DND-41 (cell line): ENCODE measurements at regions not wholly inside any gene's neighbourhood (a gene's known extent, or its start where the extent isn't known, plus 50 kb on each side); places are given as distances from the start of the nearest gene placed in this dataset.

Experiments used
- ATAC-seq: fragments of 200-7000 bp; cut with Tn5 transposase; 3 replicates; pipeline ENCODE4 v1.9.1; 2021; ENCODE audit warnings: low read depth; ENCODE audit not compliant: insufficient read depth
- DNase-seq: peaks from one replicate; pipeline ENCODE4 v3.0.0-alpha.2; 2020
- H2AFZ ChIP-seq: 2 replicates; pipeline ENCODE4 v1.6.0; 2012; ENCODE audit warnings: low read depth, low read length
- H3K27ac ChIP-seq: 2 replicates; pipeline ENCODE4 v1.5.1; 2012; ENCODE audit warnings: low read length, inconsistent platforms
- H3K27me3 ChIP-seq: fragments of 200-600 bp; sonication (generic); 2 replicates; pipeline ENCODE4 v1.6.0; 2012; ENCODE audit warnings: low read length, mild to moderate bottlenecking, inconsistent platforms; ENCODE audit not compliant: insufficient read depth, poor library complexity
- H3K36me3 ChIP-seq: 2 replicates; pipeline ENCODE4 v1.5.1; 2012; ENCODE audit warnings: low read length, inconsistent platforms; ENCODE audit not compliant: insufficient read depth
- H3K4me1 ChIP-seq: 2 replicates; pipeline ENCODE4 v1.5.1; 2012; ENCODE audit warnings: mild to moderate bottlenecking, low read length; ENCODE audit not compliant: insufficient read depth
- H3K4me2 ChIP-seq: 2 replicates; pipeline ENCODE4 v1.6.0; 2012; ENCODE audit warnings: mild to moderate bottlenecking, moderate library complexity, low read length, inconsistent platforms; ENCODE audit not compliant: insufficient read depth
- H3K4me3 ChIP-seq, 2 experiments: fragments of 200-600 bp in 1 of 2; shearing (Covaris generic) in 1 of 2; 2 replicates each; pipeline ENCODE4 v1.5.1; 2012 to 2016; ENCODE audit warnings: inconsistent platforms in 2 of 2, low read length in 2 of 2, mild to moderate bottlenecking in 2 of 2, low read depth in 1 of 2, moderate library complexity in 1 of 2
- H3K79me2 ChIP-seq: 2 replicates; pipeline ENCODE4 v1.6.0; 2012; ENCODE audit warnings: low read length, inconsistent platforms; ENCODE audit not compliant: insufficient read depth
- H3K9ac ChIP-seq: 2 replicates; pipeline ENCODE4 v1.6.0; 2012; ENCODE audit warnings: low read depth, mild to moderate bottlenecking, inconsistent platforms, low read length, moderate library complexity
- H3K9me3 ChIP-seq: 2 replicates; pipeline ENCODE4 v1.5.1; 2012; ENCODE audit warnings: low read length, moderate library complexity, mild to moderate bottlenecking, inconsistent platforms; ENCODE audit not compliant: insufficient read depth, severe bottlenecking
- H4K20me1 ChIP-seq: 2 replicates; pipeline ENCODE4 v1.6.0; 2012; ENCODE audit warnings: low read length; ENCODE audit not compliant: insufficient read depth
- EZH2 ChIP-seq: IDR thresholded peaks from 3 replicates; pipeline ENCODE4 v1.6.1; 2012; ENCODE audit warnings: borderline replicate concordance, low read depth, mild to moderate bottlenecking, moderate library complexity, low read length, inconsistent platforms; ENCODE audit not compliant: severe bottlenecking
- TF ChIP-seq, protein P1 (sequence below): IDR thresholded peaks from 2 replicates; pipeline ENCODE4 v1.5.1; 2012; ENCODE audit warnings: borderline replicate concordance, low read length, moderate library complexity, mild to moderate bottlenecking; ENCODE audit not compliant: poor library complexity, severe bottlenecking; ENCODE audit errors: extremely low read depth

DNA sequence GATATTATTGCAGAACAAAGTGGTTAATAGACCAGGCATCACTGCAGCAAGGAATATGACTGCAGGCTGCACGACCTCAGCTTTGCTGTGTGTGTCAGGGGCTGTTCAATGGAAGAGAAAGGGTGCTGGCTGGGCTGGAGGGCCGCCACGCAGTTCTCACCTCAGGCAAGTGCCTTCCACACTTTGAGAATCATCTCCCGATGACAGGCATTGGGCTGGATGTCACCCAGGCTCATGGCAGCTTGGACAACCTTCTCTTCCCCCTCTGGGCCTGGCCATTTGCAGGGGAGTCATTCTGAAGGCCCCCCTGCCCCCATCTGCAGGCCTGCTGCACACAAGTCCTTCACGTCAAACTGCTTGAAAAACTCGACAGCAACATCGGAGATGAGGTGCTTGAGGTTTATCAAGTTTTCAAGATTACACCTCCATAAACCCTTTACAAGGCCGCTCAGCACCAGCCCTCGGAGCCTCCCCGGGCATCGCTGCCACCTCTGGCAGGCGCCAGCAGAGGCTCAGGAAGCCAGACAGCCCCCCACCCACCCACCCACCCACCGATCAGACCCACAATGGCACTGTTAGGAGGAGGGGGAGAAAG is 165.9 kb upstream of the GSC start:
- H3K9me3 ChIP-seq = no peaks in the 10 kb centered on the region
- H4K20me1 ChIP-seq = no peaks in the 10 kb centered on the region
- no peaks in the 10 kb centered on the region for H3K79me2 ChIP-seq
- no peak overlapping the region for H3K27ac ChIP-seq
- H3K9ac ChIP-seq = no peak overlapping the region
- peaks cover 35% of the 10 kb centered on the region for H3K4me1 ChIP-seq
- H3K4me3 ChIP-seq = no peak overlapping the region
- H3K36me3 ChIP-seq = no peaks in the 10 kb centered on the region
- no peak for DNase-seq
- no peak overlapping the region for H3K4me2 ChIP-seq
- no peak for TF ChIP-seq EZH2
- TF ChIP-seq, protein P1, sequence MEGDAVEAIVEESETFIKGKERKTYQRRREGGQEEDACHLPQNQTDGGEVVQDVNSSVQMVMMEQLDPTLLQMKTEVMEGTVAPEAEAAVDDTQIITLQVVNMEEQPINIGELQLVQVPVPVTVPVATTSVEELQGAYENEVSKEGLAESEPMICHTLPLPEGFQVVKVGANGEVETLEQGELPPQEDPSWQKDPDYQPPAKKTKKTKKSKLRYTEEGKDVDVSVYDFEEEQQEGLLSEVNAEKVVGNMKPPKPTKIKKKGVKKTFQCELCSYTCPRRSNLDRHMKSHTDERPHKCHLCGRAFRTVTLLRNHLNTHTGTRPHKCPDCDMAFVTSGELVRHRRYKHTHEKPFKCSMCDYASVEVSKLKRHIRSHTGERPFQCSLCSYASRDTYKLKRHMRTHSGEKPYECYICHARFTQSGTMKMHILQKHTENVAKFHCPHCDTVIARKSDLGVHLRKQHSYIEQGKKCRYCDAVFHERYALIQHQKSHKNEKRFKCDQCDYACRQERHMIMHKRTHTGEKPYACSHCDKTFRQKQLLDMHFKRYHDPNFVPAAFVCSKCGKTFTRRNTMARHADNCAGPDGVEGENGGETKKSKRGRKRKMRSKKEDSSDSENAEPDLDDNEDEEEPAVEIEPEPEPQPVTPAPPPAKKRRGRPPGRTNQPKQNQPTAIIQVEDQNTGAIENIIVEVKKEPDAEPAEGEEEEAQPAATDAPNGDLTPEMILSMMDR = no peak
- no peak for ATAC-seq
- H2AFZ ChIP-seq = no peak overlapping the region
- no peaks in the 10 kb centered on the region for H3K27me3 ChIP-seq

DNA sequence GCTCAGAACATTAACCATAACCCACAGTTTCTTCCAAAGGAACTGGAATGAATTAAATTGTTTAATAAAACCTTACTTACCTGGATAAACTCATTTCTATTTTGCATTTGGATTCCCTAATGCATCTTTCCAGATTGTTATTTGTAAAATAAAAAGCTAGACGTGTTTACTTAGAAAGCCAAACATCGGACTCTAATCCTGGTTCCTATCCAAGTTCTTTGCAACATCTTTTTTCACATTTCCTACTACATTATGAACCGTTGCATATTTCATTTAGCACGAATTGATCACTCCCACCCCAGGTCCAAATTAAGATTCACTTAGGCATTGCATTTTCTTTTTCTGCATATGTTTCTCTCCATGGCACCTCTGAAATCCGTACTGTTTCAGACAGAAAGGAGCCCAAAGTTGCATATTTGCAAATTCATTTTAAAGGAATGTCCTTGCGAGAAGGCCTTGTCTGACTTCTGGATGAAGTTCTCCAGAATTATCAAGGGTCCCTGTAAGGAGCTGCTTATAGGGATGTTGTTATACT is 164.4 kb upstream of the GSC start:
- Histone ChIP-seq H3K4me3 (no peak overlapping the region), H4K20me1 (no peaks in the 10 kb centered on the region), H3K9ac (no peak overlapping the region), H3K36me3 (no peaks in the 10 kb centered on the region), H3K79me2 (no peaks in the 10 kb centered on the region), H3K27me3 (no peaks in the 10 kb centered on the region), H2AFZ (no peak overlapping the region), H3K4me1 (peaks cover 34% of the 10 kb centered on the region), H3K27ac (peak overlapping the region; percentile 61), H3K9me3 (no peaks in the 10 kb centered on the region), H3K4me2 (no peak overlapping the region)
- TF ChIP-seq, protein P1 = no peak
- no peak for TF ChIP-seq EZH2
- DNase-seq = no peak
- ATAC-seq = no peak

DNA sequence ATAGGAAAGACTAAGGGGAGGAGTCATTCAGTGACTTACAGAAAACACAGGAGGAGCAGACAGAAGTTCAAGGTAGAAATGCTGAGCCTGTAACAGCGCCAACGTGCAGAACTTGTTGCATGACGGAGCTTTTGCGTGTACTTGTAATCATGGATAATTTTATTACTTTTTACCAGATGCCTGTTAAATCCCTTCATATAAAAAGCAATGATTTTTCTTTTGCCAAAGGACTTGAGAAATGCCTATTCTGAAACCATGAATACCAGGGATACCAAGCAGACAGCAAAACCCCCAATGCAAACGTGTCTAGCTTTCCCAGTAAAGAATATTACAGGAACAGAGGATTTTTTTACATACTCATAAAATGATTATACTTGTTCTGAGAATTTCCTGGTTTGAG is 163.6 kb upstream of the GSC start:
- DNase-seq = no peak
- H3K4me3 ChIP-seq = no peak overlapping the region
- H4K20me1 ChIP-seq = no peaks in the 10 kb centered on the region
- H3K27ac ChIP-seq = peak overlapping the region; percentile 61; the same call in 1 of the 2 replicates
- TF ChIP-seq, protein P1 = no peak
- TF ChIP-seq EZH2 = no peak
- H3K36me3 ChIP-seq = no peaks in the 10 kb centered on the region
- no peak for ATAC-seq
- H3K9me3 ChIP-seq = no peaks in the 10 kb centered on the region
- H3K79me2 ChIP-seq = no peaks in the 10 kb centered on the region
- no peak overlapping the region for H3K4me2 ChIP-seq
- peaks cover 34% of the 10 kb centered on the region for H3K4me1 ChIP-seq
- H2AFZ ChIP-seq = no peak overlapping the region
- H3K9ac ChIP-seq = no peak overlapping the region
- H3K27me3 ChIP-seq = no peaks in the 10 kb centered on the region

DNA sequence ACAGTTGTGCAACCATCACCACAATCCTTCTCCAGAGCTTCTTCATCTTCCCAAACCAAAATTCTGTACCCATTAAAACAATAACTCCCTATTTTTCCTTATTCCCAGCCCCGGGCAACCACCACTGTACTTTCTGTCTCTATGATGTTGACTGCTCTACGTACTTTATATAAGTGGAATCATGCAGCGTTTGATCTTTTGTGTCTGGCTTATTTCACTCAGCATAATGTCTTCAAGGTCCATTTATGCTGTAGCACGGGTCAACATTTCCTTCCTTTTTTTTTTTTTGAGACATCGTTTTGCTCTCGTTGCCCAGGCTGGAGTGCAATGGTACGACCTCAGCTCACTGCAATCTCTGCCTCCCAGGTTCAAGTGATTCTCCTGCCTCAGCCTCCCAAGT is 162.7 kb upstream of the GSC start:
- no peak for ATAC-seq

More for the DNA sequence above, 162.7 kb upstream of the GSC start:
- no peak overlapping the region for H3K4me3 ChIP-seq
- no peak for TF ChIP-seq EZH2
- TF ChIP-seq, protein P1 = no peak
- H3K36me3 ChIP-seq = no peaks in the 10 kb centered on the region
- no peak overlapping the region for H2AFZ ChIP-seq
- H3K79me2 ChIP-seq = no peaks in the 10 kb centered on the region
- no peaks in the 10 kb centered on the region for H3K27me3 ChIP-seq
- no peak for DNase-seq
- no peaks in the 10 kb centered on the region for H4K20me1 ChIP-seq
- H3K9ac ChIP-seq = no peak overlapping the region
- H3K27ac ChIP-seq = no peak overlapping the region
- H3K4me2 ChIP-seq = no peak overlapping the region
- no peaks in the 10 kb centered on the region for H3K9me3 ChIP-seq
- peaks cover 29% of the 10 kb centered on the region for H3K4me1 ChIP-seq
